Upper lobe of left lung (tissue), 4 donors: ENCODE measurements at regions not wholly inside any gene's neighbourhood (a gene's known extent, or its start where the extent isn't known, plus 50 kb on each side); places are given as distances from the start of the nearest gene placed in this dataset.

Experiments used
- EP300 ChIP-seq, 4 donors: sonication (generic); formaldehyde crosslinking; IDR thresholded peaks; one replicate each; pipeline ENCODE4 v1.5.1; 2017; ENCODE audit warnings: antibody characterized with exemption in 4 of 4, control low read depth in 2 of 4
- TF ChIP-seq, protein P1 (sequence below), 6 experiments: fragments of 450-650 bp in 4 of 6; fragments of 200-600 bp in 2 of 6; sonication (generic) in 2 of 6; IDR thresholded peaks; one replicate each; pipeline ENCODE4 v1.5.1; 2016 to 2019; ENCODE audit warnings: antibody characterized with exemption in 6 of 6

DNA sequence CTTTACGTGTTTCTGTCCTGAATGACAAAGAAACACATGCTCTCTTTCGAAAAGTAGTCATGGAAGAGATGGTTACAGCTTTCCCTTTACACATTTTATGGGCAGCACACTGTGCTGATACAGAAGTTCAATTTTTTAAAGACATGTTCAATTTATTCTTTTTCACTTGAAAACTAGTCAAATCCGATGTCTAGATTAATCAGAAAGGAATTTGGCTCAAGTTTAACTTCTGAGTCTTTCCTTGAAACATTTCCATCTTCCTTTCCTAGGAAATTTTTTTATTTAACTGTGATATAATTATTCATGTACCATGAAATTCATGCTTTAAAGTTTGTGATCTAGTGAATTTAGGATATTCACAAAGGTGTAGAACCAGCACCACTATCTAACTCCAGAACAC lies 360.1 kb downstream of the TNS3 start:
- TF ChIP-seq, protein P1, sequence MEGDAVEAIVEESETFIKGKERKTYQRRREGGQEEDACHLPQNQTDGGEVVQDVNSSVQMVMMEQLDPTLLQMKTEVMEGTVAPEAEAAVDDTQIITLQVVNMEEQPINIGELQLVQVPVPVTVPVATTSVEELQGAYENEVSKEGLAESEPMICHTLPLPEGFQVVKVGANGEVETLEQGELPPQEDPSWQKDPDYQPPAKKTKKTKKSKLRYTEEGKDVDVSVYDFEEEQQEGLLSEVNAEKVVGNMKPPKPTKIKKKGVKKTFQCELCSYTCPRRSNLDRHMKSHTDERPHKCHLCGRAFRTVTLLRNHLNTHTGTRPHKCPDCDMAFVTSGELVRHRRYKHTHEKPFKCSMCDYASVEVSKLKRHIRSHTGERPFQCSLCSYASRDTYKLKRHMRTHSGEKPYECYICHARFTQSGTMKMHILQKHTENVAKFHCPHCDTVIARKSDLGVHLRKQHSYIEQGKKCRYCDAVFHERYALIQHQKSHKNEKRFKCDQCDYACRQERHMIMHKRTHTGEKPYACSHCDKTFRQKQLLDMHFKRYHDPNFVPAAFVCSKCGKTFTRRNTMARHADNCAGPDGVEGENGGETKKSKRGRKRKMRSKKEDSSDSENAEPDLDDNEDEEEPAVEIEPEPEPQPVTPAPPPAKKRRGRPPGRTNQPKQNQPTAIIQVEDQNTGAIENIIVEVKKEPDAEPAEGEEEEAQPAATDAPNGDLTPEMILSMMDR (IDR thresholded peaks at IDR 0.05), result no peak
- TF ChIP-seq EP300 (IDR thresholded peaks at IDR 0.05), result no peak
